Common myeloid progenitor, CD34-positive (primary cell): ENCODE measurements at regions not wholly inside any gene's neighbourhood (a gene's known extent, or its start where the extent isn't known, plus 50 kb on each side); places are given as distances from the start of the nearest gene placed in this dataset.

Experiments used
- CTCF ChIA-PET: fragments of 350-600 bp; sonication (Branson Sonifier 250); formaldehyde crosslinking; loops from one replicate; lab custom pipeline; 2021; ENCODE audit warnings: antibody characterized with exemption; lab: Charles Lee
- POLR2A ChIA-PET: fragments of 350-600 bp; sonication (Branson Sonifier 250); formaldehyde crosslinking; loops from one replicate; lab custom pipeline; 2021; ENCODE audit warnings: antibody characterized with exemption; lab: Charles Lee
- DNase-seq, 3 donors: peaks; one replicate each; pipeline versions ENCODE4 v3.0.0 to v3.0.0-alpha.2; 2013
- H3K27ac ChIP-seq, 2 experiments: 1 replicate in 1 of 2; 2 replicates in 1 of 2; pipeline ENCODE4 v1.7.0; 2013; ENCODE audit warnings: inconsistent platforms in 2 of 2, low read length in 2 of 2, mild to moderate bottlenecking in 2 of 2, low read depth in 1 of 2, moderate library complexity in 1 of 2; ENCODE audit not compliant: severe bottlenecking in 2 of 2, insufficient read depth in 1 of 2, poor library complexity in 1 of 2
- H3K27me3 ChIP-seq, 5 experiments: replicated peaks in 2 of 5; 1 replicate in 3 of 5; 2 replicates in 2 of 5; pipeline versions ENCODE4 v1.6.1 to v1.7.0; 2013; ENCODE audit warnings: low read length in 4 of 5, mild to moderate bottlenecking in 2 of 5, moderate library complexity in 2 of 5, inconsistent platforms in 1 of 5; ENCODE audit not compliant: insufficient read depth in 5 of 5, control insufficient read depth in 4 of 5
- H3K36me3 ChIP-seq, 4 experiments: 1 replicate in 2 of 4; 2 replicates in 2 of 4; pipeline versions ENCODE4 v1.6.1 to v1.7.0; 2013; ENCODE audit warnings: low read length in 3 of 4, control low read depth in 1 of 4, mild to moderate bottlenecking in 1 of 4; ENCODE audit not compliant: control insufficient read depth in 4 of 4, insufficient read depth in 4 of 4
- H3K4me1 ChIP-seq, 4 experiments: 1 replicate in 3 of 4; 2 replicates in 1 of 4; pipeline versions ENCODE4 v1.6.1 to v1.7.1; 2013; ENCODE audit warnings: low read length in 3 of 4, mild to moderate bottlenecking in 3 of 4, control low read depth in 1 of 4, inconsistent platforms in 1 of 4, moderate library complexity in 1 of 4; ENCODE audit not compliant: control insufficient read depth in 4 of 4, insufficient read depth in 4 of 4; ENCODE audit errors: control extremely low read depth in 1 of 4
- H3K4me3 ChIP-seq, 7 experiments: 1 replicate in 4 of 7; 2 replicates in 3 of 7; pipeline versions ENCODE4 v1.5.1 to v1.7.0; 2013; ENCODE audit warnings: mild to moderate bottlenecking in 7 of 7, low read length in 6 of 7, moderate library complexity in 6 of 7, inconsistent platforms in 2 of 7, low read depth in 2 of 7, control low read depth in 1 of 7; ENCODE audit not compliant: insufficient read depth in 4 of 7, control insufficient read depth in 1 of 7; ENCODE audit errors: extremely low read depth in 1 of 7
- H3K9me3 ChIP-seq, 5 experiments: 1 replicate in 4 of 5; 2 replicates in 1 of 5; pipeline versions ENCODE4 v1.6.1 to v1.7.1; 2013; ENCODE audit warnings: low read length in 4 of 5, mild to moderate bottlenecking in 2 of 5, inconsistent platforms in 1 of 5, low read depth in 1 of 5, moderate library complexity in 1 of 5; ENCODE audit not compliant: control insufficient read depth in 4 of 5, insufficient read depth in 2 of 5; ENCODE audit errors: control extremely low read depth in 1 of 5
- WGBS: methylation state at CpG from one replicate; pipeline ENCODE4 v1.1.5; 2013; ENCODE audit not compliant: insufficient coverage; 5-methylcytosine and 5-hydroxymethylcytosine counted together

- peaks cover 0 to 3% (median 0%) of the 10 kb centered on the region in 5 experiments for H3K27me3 ChIP-seq
- no peak overlapping the region for H3K27ac ChIP-seq
- CTCF ChIA-PET, result no interaction called here
- POLR2A ChIA-PET, result no interaction called here
- DNase-seq, result no peak
- no peaks in the 10 kb centered on the region for H3K4me1 ChIP-seq
- no peaks in the 10 kb centered on the region for H3K9me3 ChIP-seq
- H3K36me3 ChIP-seq, result no peaks in the 10 kb centered on the region
- 91% methylated on average over 2 of the region's 2 CpGs for WGBS
- H3K4me3 ChIP-seq, result no peak overlapping the region
These were observed 72.0 kb upstream of the PCBD1 start for GRCh38 chr10:70960316-70960715.

GRCh38 chr10:70960783-70961570 lies 72.6 kb upstream of the PCBD1 start:
- Histone ChIP-seq H3K9me3 (no peaks in the 10 kb centered on the region), H3K27me3 (peaks cover 0 to 3% (median 0%) of the 10 kb centered on the region in 5 experiments), H3K36me3 (no peaks in the 10 kb centered on the region), H3K4me1 (no peaks in the 10 kb centered on the region), H3K27ac (no peak overlapping the region), H3K4me3 (no peak overlapping the region)
- no peak for DNase-seq
- ChIA-PET CTCF (no interaction called here), POLR2A (no interaction called here)
- WGBS, result 78% methylated on average over 2 of the region's 9 CpGs

- Histone ChIP-seq H3K9me3 (no peaks in the 10 kb centered on the region), H3K4me1 (no peaks in the 10 kb centered on the region), H3K27me3 (peaks cover 0 to 3% (median 0%) of the 10 kb centered on the region in 5 experiments), H3K36me3 (no peaks in the 10 kb centered on the region), H3K27ac (no peak overlapping the region), H3K4me3 (no peak overlapping the region)
- POLR2A ChIA-PET, result no interaction called here
- WGBS, result no CpG with 5 or more reads among the region's 4 CpGs
- DNase-seq, result no peak
- CTCF ChIA-PET, result no interaction called here
These were observed 74.3 kb upstream of the PCBD1 start for GRCh38 chr10:70962686-70963085.

GRCh38 chr10:70963271-70963670 lies 74.9 kb upstream of the PCBD1 start:
- CTCF ChIA-PET, result interaction anchor here (0.6 kb wide), 1 partner anchor 91 kb away, joined by 3 read pairs; no protein-coding TSS in a partner anchor
- Histone ChIP-seq H3K27me3 (peaks cover 0 to 3% (median 0%) of the 10 kb centered on the region in 5 experiments), H3K36me3 (no peaks in the 10 kb centered on the region), H3K4me1 (no peaks in the 10 kb centered on the region), H3K4me3 (no peak overlapping the region), H3K9me3 (no peaks in the 10 kb centered on the region), H3K27ac (no peak overlapping the region)
- DNase-seq, result no peak
- POLR2A ChIA-PET, result no interaction called here
- WGBS, result 88% methylated on average over 12 of the region's 14 CpGs

- WGBS, result 100% methylated on average over 4 of the region's 5 CpGs
- POLR2A ChIA-PET, result no interaction called here
These were observed 75.9 kb upstream of the PCBD1 start for GRCh38 chr10:70964245-70964644.

GRCh38 chr10:70964881-70965280 lies 76.5 kb upstream of the PCBD1 start:
- no peaks in the 10 kb centered on the region for H3K9me3 ChIP-seq
- H3K4me1 ChIP-seq, result no peaks in the 10 kb centered on the region
- CTCF ChIA-PET, result no interaction called here
- 91% methylated on average over 7 of the region's 8 CpGs for WGBS
- no peaks in the 10 kb centered on the region for H3K36me3 ChIP-seq
- POLR2A ChIA-PET, result no interaction called here
- no peak overlapping the region for H3K27ac ChIP-seq
- DNase-seq, result no peak
- no peak overlapping the region for H3K4me3 ChIP-seq
- H3K27me3 ChIP-seq, result peaks cover 0 to 3% (median 0%) of the 10 kb centered on the region in 5 experiments

More at GRCh38 chr10:70964245-70964644, 75.9 kb upstream of the PCBD1 start:
- Histone ChIP-seq H3K27me3 (peaks cover 0 to 3% (median 0%) of the 10 kb centered on the region in 5 experiments), H3K27ac (no peak overlapping the region), H3K36me3 (no peaks in the 10 kb centered on the region), H3K4me3 (no peak overlapping the region), H3K9me3 (no peaks in the 10 kb centered on the region), H3K4me1 (no peaks in the 10 kb centered on the region)
- DNase-seq, result no peak
- CTCF ChIA-PET, result no interaction called here

- H3K27ac ChIP-seq, result no peak overlapping the region
- H3K27me3 ChIP-seq, result peaks cover 0 to 6% (median 0%) of the 10 kb centered on the region in 5 experiments
- no peaks in the 10 kb centered on the region for H3K4me1 ChIP-seq
- DNase-seq, result no peak
- POLR2A ChIA-PET, result no interaction called here
- WGBS, result 86% methylated on average over 4 of the region's 8 CpGs
- H3K4me3 ChIP-seq, result no peak overlapping the region
- no peaks in the 10 kb centered on the region for H3K36me3 ChIP-seq
- peaks cover 0 to 2% (median 0%) of the 10 kb centered on the region in 5 experiments for H3K9me3 ChIP-seq
- CTCF ChIA-PET, result no interaction called here
These were observed 77.2 kb upstream of the PCBD1 start for GRCh38 chr10:70965566-70965965.
